ENCODE measurements at regions not wholly inside any gene's neighbourhood (a gene's known extent, or its start where the extent isn't known, plus 50 kb on each side); places are given as distances from the start of the nearest gene placed in this dataset.

DNA sequence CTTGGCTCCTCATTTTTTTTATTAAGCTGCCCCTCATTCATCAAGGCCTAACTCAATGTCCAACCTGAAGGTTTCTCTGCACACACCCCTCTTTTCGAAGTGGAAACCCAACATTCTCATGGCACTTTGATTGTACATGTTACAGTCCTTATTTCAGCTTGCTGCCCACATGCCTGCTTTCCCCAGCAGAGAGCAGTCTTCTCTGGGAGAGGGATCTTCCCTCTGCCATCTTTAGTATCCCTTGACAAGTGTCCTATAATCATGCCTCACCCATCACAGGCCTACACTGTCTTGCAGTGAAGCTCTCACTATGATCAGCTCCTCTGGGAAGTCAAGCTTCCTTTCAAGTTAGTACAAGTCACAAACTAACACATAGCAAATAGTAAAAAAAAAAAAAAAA lies 175.1 kb downstream of the ACER2 start:
- Histone ChIP-seq H3K9ac (ENCODE audit: extremely low read depth, insufficient read length, low read length) (no peak overlapping the region), H2AK5ac (ENCODE audit: insufficient read length, low read length) (no peak overlapping the region), H3K14ac (ENCODE audit: insufficient read depth, low read length) (no peak overlapping the region), H2BK5ac (ENCODE audit: insufficient read length, low read length) (no peak overlapping the region), H2AFZ (ENCODE audit: low read length) (no peak overlapping the region), H3K23ac (ENCODE audit: insufficient read length, low read depth, low read length) (no peak overlapping the region), H3K4ac (ENCODE audit: low read depth, low read length) (no peak overlapping the region), H4K91ac (ENCODE audit: insufficient read length, low read depth, low read length) (no peak overlapping the region), H3K27ac (ENCODE audit: insufficient read length, low read depth, low read length) (no peak overlapping the region), H3K56ac (ENCODE audit: insufficient read length, low read depth, low read length) (no peak overlapping the region), H3K79me2 (ENCODE audit: insufficient read depth, low read length) (no peaks in the 10 kb centered on the region), H3K23me2 (ENCODE audit: insufficient read length, low read depth, low read length, poor library complexity, severe bottlenecking) (no peaks in the 10 kb centered on the region), H3K4me2 (ENCODE audit: insufficient read depth, insufficient read length, low read length) (no peak overlapping the region), H2BK15ac (ENCODE audit: low read depth, low read length) (no peak overlapping the region), H3K79me1 (ENCODE audit: insufficient read depth, low read depth, low read length, poor library complexity, severe bottlenecking) (no peaks in the 10 kb centered on the region), H3K27me3 (ENCODE audit: insufficient read depth, low read length) (no peaks in the 10 kb centered on the region), H3K4me1 (ENCODE audit: insufficient read depth, low read length) (peaks cover 7% of the 10 kb centered on the region; the same call in 1 of the 2 replicates), H3K9me3 (ENCODE audit: control insufficient read depth, low read depth, low read length) (no peaks in the 10 kb centered on the region), H2BK12ac (ENCODE audit: insufficient read length, low read depth, low read length) (no peak overlapping the region), H2BK120ac (ENCODE audit: low read depth, low read length, poor library complexity, severe bottlenecking) (no peak overlapping the region), H3T11ph (ENCODE audit: low read length) (no peak overlapping the region), H4K5ac (ENCODE audit: insufficient read length, low read depth, low read length) (no peak overlapping the region), H2BK20ac (ENCODE audit: low read depth, low read length, poor library complexity, severe bottlenecking) (no peak overlapping the region), H4K8ac (replicated peaks; ENCODE audit: insufficient read length, low read depth, low read length) (no peak overlapping the region), H3K18ac (ENCODE audit: insufficient read length, low read depth, low read length) (no peak overlapping the region), H4K20me1 (ENCODE audit: control insufficient read depth, insufficient read depth, insufficient read length) (no peaks in the 10 kb centered on the region)
- H3K9me3 Mint-ChIP-seq, result peaks cover 7 to 13% of the 10 kb centered on the region in 2 experiments
- H3K36me3 Mint-ChIP-seq (ENCODE audit: insufficient read depth in 1 of 3, low read depth in 3 of 3), result peaks cover 2 to 10% (median 6%) of the 10 kb centered on the region in 3 experiments; a peak in 5 of 7 replicates
- H3K4me1 Mint-ChIP-seq, result peaks cover 23 to 25% of the 10 kb centered on the region in 2 experiments
- H3K4me3 Mint-ChIP-seq, result no peak overlapping the region
- TF ChIP-seq, protein P1, sequence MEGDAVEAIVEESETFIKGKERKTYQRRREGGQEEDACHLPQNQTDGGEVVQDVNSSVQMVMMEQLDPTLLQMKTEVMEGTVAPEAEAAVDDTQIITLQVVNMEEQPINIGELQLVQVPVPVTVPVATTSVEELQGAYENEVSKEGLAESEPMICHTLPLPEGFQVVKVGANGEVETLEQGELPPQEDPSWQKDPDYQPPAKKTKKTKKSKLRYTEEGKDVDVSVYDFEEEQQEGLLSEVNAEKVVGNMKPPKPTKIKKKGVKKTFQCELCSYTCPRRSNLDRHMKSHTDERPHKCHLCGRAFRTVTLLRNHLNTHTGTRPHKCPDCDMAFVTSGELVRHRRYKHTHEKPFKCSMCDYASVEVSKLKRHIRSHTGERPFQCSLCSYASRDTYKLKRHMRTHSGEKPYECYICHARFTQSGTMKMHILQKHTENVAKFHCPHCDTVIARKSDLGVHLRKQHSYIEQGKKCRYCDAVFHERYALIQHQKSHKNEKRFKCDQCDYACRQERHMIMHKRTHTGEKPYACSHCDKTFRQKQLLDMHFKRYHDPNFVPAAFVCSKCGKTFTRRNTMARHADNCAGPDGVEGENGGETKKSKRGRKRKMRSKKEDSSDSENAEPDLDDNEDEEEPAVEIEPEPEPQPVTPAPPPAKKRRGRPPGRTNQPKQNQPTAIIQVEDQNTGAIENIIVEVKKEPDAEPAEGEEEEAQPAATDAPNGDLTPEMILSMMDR (conservative IDR thresholded peaks at IDR 0.05), result peak; percentile 45; the same call in 2 of the 3 replicates
- no peaks in the 10 kb centered on the region for H3K27me3 Mint-ChIP-seq (ENCODE audit: low read depth)
- no CpG with 5 or more reads among the region's 1 CpG for WGBS (ENCODE audit: extremely low coverage, insufficient read length, low lambda C conversion rate)
- no peak for DNase-seq
- peak overlapping the region in 1 of 3 experiments; percentile 27; a peak in 1 of 7 replicates for H3K27ac Mint-ChIP-seq
